ENCODE measurements at regions not wholly inside any gene's neighbourhood (a gene's known extent, or its start where the extent isn't known, plus 50 kb on each side); places are given as distances from the start of the nearest gene placed in this dataset.

- Histone ChIP-seq H3K27me3 (no peaks in the 10 kb centered on the region), H3K9me3 (no peaks in the 10 kb centered on the region), H3K36me3 (no peaks in the 10 kb centered on the region), H3K27ac (no peak overlapping the region), H3K4me1 (peaks cover 0 to 27% (median 17%) of the 10 kb centered on the region in 4 donors), H3K4me3 (no peak overlapping the region)
- intact Hi-C loops (cut with DNase I; ENCODE audit: low total_unique reads), result no loop called here
- no peak for DNase-seq
- no peak for TF ChIP-seq CTCF (IDR thresholded peaks at IDR 0.05)
Measured at GRCh38 chr15:96051598-96051997, 278.9 kb upstream of the NR2F2 start.

- Histone ChIP-seq H3K36me3 (no peaks in the 10 kb centered on the region), H3K4me3 (no peak overlapping the region), H3K27me3 (no peaks in the 10 kb centered on the region), H3K9me3 (no peaks in the 10 kb centered on the region), H3K27ac (no peak overlapping the region), H3K4me1 (peaks cover 0 to 21% (median 14%) of the 10 kb centered on the region in 4 donors)
- no peak for TF ChIP-seq CTCF (IDR thresholded peaks at IDR 0.05)
- intact Hi-C loops (cut with DNase I; ENCODE audit: low total_unique reads), result no loop called here
- DNase-seq, result no peak
Measured at GRCh38 chr15:96052154-96052553, 278.3 kb upstream of the NR2F2 start.

- Histone ChIP-seq H3K36me3 (no peaks in the 10 kb centered on the region), H3K9me3 (no peaks in the 10 kb centered on the region), H3K27me3 (no peaks in the 10 kb centered on the region), H3K4me1 (peaks cover 0 to 16% (median 12%) of the 10 kb centered on the region in 4 donors), H3K27ac (no peak overlapping the region), H3K4me3 (no peak overlapping the region)
- DNase-seq, result no peak
- intact Hi-C loops (cut with DNase I; ENCODE audit: low total_unique reads), result no loop called here
- TF ChIP-seq CTCF (IDR thresholded peaks at IDR 0.05), result no peak
Measured at GRCh38 chr15:96052572-96053030, 277.9 kb upstream of the NR2F2 start.

- no peak for DNase-seq
- H3K4me1 ChIP-seq, result peaks cover 0 to 10% (median 7%) of the 10 kb centered on the region in 4 donors
- no peak overlapping the region for H3K27ac ChIP-seq
- no peaks in the 10 kb centered on the region for H3K9me3 ChIP-seq
- no peak for TF ChIP-seq CTCF (IDR thresholded peaks at IDR 0.05)
- no peaks in the 10 kb centered on the region for H3K36me3 ChIP-seq
- intact Hi-C loops (cut with DNase I; ENCODE audit: low total_unique reads), result no loop called here
- no peaks in the 10 kb centered on the region for H3K27me3 ChIP-seq
- H3K4me3 ChIP-seq, result peak overlapping the region in 1 of 2 donors; percentile 24
Measured at GRCh38 chr15:96053031-96053780, 277.3 kb upstream of the NR2F2 start.

GRCh38 chr15:96053781-96054428 lies 276.6 kb upstream of the NR2F2 start:
- Histone ChIP-seq H3K4me1 (peaks cover 0 to 8% (median 6%) of the 10 kb centered on the region in 4 donors), H3K27me3 (no peaks in the 10 kb centered on the region), H3K36me3 (no peaks in the 10 kb centered on the region), H3K27ac (no peak overlapping the region), H3K4me3 (no peak overlapping the region), H3K9me3 (no peaks in the 10 kb centered on the region)
- no peak for DNase-seq
- intact Hi-C loops (cut with DNase I; ENCODE audit: low total_unique reads), result no loop called here
- TF ChIP-seq CTCF (IDR thresholded peaks at IDR 0.05), result no peak
